Mesothelial cell of epicardium (in vitro differentiated cells): ENCODE measurements at regions not wholly inside any gene's neighbourhood (a gene's known extent, or its start where the extent isn't known, plus 50 kb on each side); places are given as distances from the start of the nearest gene placed in this dataset.

Experiments used
- DNase-seq, 2 experiments: peaks; one replicate each; pipeline ENCODE4 v3.0.0; 2021; ENCODE audit warnings: low spot score in 2 of 2; ENCODE audit not compliant: unreplicated experiment in 2 of 2
- H3K27ac Mint-ChIP-seq: 2 replicates; pipeline ENCODE4 v1.8.0; 2021; ENCODE audit warnings: mixed read lengths
- H3K27me3 Mint-ChIP-seq: 2 replicates; pipeline ENCODE4 v1.8.0; 2021; ENCODE audit warnings: low read depth, mixed read lengths
- H3K36me3 Mint-ChIP-seq: 2 replicates; pipeline ENCODE4 v1.8.0; 2021; ENCODE audit warnings: mixed read lengths
- H3K4me1 Mint-ChIP-seq: 2 replicates; pipeline ENCODE4 v1.8.0; 2021; ENCODE audit warnings: mixed read lengths
- H3K4me3 Mint-ChIP-seq: 2 replicates; pipeline ENCODE4 v1.8.0; 2021; ENCODE audit warnings: mild to moderate bottlenecking, moderate library complexity, mixed read lengths
- H3K9me3 Mint-ChIP-seq: 2 replicates; pipeline ENCODE4 v1.8.0; 2021; ENCODE audit warnings: mixed read lengths
- CTCF ChIP-seq: fragments of 200-600 bp; sonication (generic); IDR thresholded peaks from one replicate; pipeline ENCODE4 v1.5.0; 2021; ENCODE audit warnings: antibody characterized with exemption; ENCODE audit not compliant: unreplicated experiment

DNA sequence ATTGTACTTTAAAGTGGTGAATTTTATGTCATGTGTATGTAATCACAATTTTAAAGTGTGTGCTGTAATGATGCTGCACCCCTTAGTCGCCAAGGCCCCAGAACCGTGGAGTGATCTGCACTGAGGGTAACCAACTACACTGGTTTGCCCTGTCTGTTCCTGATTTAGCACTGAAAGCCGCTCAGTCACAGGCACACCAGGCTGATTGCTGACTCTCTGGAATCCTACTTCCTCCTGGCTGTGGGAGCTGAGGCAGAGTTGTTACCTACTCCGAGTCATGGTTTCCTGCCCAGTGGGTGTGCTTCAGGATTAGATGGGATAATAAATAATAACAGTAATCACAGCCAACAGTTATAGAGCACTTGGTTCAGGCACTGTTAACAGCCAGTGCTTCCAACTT lies 645.4 kb downstream of the BCOR start:
- Mint-ChIP-seq H3K27me3 (no peaks in the 10 kb centered on the region), H3K27ac (no peak overlapping the region), H3K4me3 (no peak overlapping the region)

DNA sequence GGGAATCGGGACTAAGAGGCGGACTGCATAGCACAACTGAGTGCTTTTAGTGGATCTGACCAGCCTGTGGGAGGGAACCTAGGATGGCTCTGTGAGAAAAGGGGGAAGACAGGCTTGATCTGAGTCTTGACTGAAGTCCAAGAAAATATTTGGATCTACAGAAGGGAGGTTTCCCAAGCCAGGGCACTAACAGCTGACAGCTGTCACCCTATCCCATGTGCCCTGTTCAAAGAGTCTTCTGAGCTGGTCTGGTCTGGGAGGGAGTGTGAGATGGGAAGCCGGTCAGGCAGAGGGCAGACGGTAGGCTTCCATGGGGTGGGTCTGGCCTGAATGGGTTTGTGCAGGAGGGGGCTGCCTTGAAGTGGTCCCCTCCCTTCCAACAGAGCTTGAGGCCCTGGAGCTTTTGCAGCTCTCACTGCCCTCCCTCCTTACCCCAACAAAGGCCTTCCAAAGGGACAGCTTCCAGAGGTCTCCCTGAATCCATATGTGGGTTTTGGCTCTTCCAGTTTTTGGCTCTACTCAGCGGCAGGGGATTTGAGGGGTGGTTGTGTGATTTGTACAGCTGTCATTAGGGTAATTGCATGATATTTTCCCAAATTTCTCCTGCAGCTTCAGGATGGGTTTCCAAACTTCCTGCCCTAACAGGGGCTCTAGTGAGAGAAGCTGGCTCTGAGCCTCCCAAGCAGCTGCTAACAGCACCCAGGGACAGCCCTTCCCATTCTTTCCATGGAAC lies 643.7 kb downstream of the BCOR start:
- Mint-ChIP-seq H3K4me3 (no peak overlapping the region), H3K36me3 (no peaks in the 10 kb centered on the region), H3K4me1 (peaks cover 24% of the 10 kb centered on the region), H3K27me3 (no peaks in the 10 kb centered on the region), H3K9me3 (peaks cover 32% of the 10 kb centered on the region), H3K27ac (no peak overlapping the region)
- no peak for TF ChIP-seq CTCF
- no peak for DNase-seq

More for the DNA sequence above, 645.4 kb downstream of the BCOR start:
- no peaks in the 10 kb centered on the region for H3K36me3 Mint-ChIP-seq
- no peak for TF ChIP-seq CTCF
- H3K4me1 Mint-ChIP-seq: peaks cover 23% of the 10 kb centered on the region
- no peak for DNase-seq
- H3K9me3 Mint-ChIP-seq: peaks cover 37% of the 10 kb centered on the region

DNA sequence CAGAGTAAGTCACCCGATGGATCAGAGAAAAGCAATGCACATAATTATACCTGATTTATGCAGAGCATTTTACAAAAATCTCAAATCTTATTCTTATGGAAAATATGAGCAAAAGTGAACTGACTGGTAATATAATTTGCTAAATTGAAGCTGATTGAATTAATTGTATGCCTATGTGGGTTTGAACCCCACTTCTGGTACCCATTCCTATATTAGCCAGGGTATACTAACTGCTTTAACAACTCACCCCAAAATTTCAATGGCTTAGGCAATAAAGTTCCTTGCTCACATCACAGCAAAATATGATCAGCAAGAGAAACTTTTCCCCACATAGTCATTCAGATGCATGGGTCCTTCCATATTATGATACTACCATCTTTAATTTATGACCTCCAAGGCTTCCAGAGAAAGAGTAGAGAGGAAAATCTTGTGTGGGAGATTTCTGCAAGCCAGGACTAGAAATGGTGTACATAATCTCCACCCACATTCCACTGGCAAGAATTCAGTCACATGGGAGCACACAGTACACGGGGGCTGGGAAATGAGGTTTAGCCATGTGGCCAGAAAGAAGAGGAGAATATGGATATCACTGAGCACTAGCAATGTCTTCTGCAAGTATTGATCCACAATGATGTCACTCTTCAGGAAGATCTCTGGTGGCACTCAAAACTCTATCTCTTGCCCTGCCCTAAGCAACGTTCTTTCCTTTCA lies 640.7 kb downstream of the BCOR start:
- Mint-ChIP-seq H3K4me3 (no peak overlapping the region), H3K27me3 (no peaks in the 10 kb centered on the region), H3K36me3 (no peaks in the 10 kb centered on the region), H3K27ac (no peak overlapping the region), H3K4me1 (peaks cover 9% of the 10 kb centered on the region), H3K9me3 (peaks cover 25% of the 10 kb centered on the region)
- DNase-seq: no peak
- TF ChIP-seq CTCF: no peak

- H3K36me3 Mint-ChIP-seq: no peaks in the 10 kb centered on the region
Observed at GRCh38 chrX:39458779-39459178, 639.0 kb downstream of the BCOR start.

GRCh38 chrX:39459204-39459603 lies 638.6 kb downstream of the BCOR start:
- Mint-ChIP-seq H3K4me1 (peaks cover 3% of the 10 kb centered on the region), H3K27ac (no peak overlapping the region), H3K4me3 (no peak overlapping the region), H3K36me3 (no peaks in the 10 kb centered on the region), H3K27me3 (peaks cover 5% of the 10 kb centered on the region), H3K9me3 (peaks cover 33% of the 10 kb centered on the region)
- TF ChIP-seq CTCF: no peak
- DNase-seq: no peak

More at GRCh38 chrX:39458779-39459178, 639.0 kb downstream of the BCOR start:
- Mint-ChIP-seq H3K27ac (no peak overlapping the region), H3K4me3 (no peak overlapping the region), H3K4me1 (peaks cover 7% of the 10 kb centered on the region), H3K9me3 (peaks cover 33% of the 10 kb centered on the region), H3K27me3 (peaks cover 3% of the 10 kb centered on the region)
- DNase-seq: no peak
- TF ChIP-seq CTCF: no peak
